BJ (cell line): ENCODE measurements at regions not wholly inside any gene's neighbourhood (a gene's known extent, or its start where the extent isn't known, plus 50 kb on each side); places are given as distances from the start of the nearest gene placed in this dataset.

Experiments used
- CTCF ChIA-PET: fragments of 350-600 bp; formaldehyde crosslinking; extraction: SDS; loops from one replicate; lab custom pipeline; 2021; ENCODE audit warnings: antibody characterized with exemption, inconsistent platforms; lab: Yijun Ruan, JAX
- POLR2A ChIA-PET: fragments of 300-600 bp; sonication (Branson Sonifier 250); formaldehyde crosslinking; extraction: SDS; loops from one replicate; lab custom pipeline; 2021; ENCODE audit warnings: antibody characterized with exemption; lab: Charles Lee
- DNase-seq: peaks from one replicate; pipeline ENCODE4 v3.0.0-alpha.2; 2011; ENCODE audit warnings: low read depth
- H3K27me3 ChIP-seq: 2 replicates; pipeline ENCODE4 v1.6.0; 2011; ENCODE audit warnings: low read length; ENCODE audit not compliant: control insufficient read depth, insufficient read depth
- H3K36me3 ChIP-seq: 2 replicates; pipeline ENCODE4 v1.5.1; 2011; ENCODE audit warnings: low read length; ENCODE audit not compliant: control insufficient read depth, insufficient read depth
- H3K4me3 ChIP-seq: 2 replicates; pipeline ENCODE4 v1.5.1; 2011; ENCODE audit warnings: low read depth, mild to moderate bottlenecking, control low read depth, low read length
- CTCF ChIP-seq: IDR thresholded peaks from 2 replicates; pipeline ENCODE4 v1.5.1; 2011; ENCODE audit warnings: low read depth, mild to moderate bottlenecking, control low read depth, inconsistent platforms, low read length, moderate library complexity; ENCODE audit not compliant: insufficient read depth

- Histone ChIP-seq H3K4me3 (no peak overlapping the region), H3K36me3 (no peaks in the 10 kb centered on the region), H3K27me3 (no peaks in the 10 kb centered on the region)
- DNase-seq, result no peak
- POLR2A ChIA-PET, result no interaction called here
- no peak for TF ChIP-seq CTCF
- CTCF ChIA-PET, result interaction anchor here (0.8 to 1.4 kb wide), 2 partner anchors 8 to 11 kb away, joined by 3 to 4 read pairs; no protein-coding TSS in a partner anchor
These were observed 107.6 kb upstream of the CPEB4 start for GRCh38 chr5:173780235-173781234.

DNA sequence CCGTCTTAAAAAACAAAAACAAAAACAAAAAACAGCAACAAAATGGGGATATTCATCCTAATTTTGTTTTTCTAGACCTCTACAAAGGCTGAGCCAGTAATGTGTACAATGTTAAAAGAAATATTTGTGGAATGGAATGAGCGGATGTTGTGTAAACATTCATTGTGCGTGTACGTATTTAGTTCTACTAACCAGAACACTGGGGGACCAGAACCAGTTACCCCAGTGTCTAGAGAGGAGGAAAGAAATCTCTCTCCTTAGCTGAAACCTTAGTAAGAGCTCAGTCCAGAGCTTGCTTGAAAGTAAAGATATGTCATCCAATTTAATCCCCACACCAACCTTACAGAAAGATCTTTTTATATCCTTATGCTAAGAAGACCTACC is 106.7 kb upstream of the CPEB4 start:
- no peak for DNase-seq
- Histone ChIP-seq H3K4me3 (no peak overlapping the region), H3K36me3 (no peaks in the 10 kb centered on the region), H3K27me3 (no peaks in the 10 kb centered on the region)
- TF ChIP-seq CTCF, result no peak
- CTCF ChIA-PET, result interaction anchor here (1.4 kb wide), 1 partner anchor 10 kb away, joined by 4 read pairs; no protein-coding TSS in a partner anchor
- POLR2A ChIA-PET, result no interaction called here

DNA sequence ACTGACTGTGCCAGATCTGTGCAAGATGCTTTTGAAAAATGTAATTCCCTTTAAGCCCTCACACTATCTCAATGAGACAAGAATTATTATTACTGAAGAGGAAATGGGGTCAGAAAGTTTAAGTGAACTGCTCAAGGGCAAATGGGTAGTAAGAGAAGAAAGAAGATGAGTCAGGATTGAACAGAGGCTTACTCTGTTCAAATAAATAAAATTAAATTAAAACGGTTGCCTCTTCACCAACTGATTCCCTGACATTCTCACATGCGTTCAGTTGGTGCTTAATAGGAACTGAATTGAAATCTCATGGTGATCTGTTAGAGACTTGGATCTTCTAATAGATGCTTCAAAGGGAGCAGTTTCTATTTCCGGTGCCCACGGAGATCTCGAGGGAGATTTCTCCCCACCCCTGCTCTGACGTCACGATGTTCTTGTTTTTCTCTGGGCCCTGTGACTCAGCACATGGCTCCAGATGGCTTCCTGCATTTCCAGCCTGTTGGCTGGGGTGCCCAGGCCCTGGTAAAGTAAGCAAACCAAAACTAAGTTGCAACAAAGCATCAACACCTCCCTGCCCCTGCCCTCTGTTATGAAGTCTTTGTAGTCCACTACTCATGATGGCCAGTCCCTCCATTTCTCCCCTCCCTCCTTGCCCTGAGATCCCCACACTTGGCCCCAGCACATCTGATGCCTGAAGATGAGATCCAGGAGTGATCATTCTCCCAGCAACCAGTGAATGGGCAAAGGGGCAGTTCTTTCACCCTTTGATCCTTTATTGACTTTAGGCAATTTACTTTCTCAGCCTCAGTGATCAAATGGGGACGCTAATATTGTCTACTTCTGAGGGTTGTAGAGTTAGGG is 106.1 kb upstream of the CPEB4 start:
- Histone ChIP-seq H3K27me3 (no peaks in the 10 kb centered on the region), H3K36me3 (no peaks in the 10 kb centered on the region), H3K4me3 (no peak overlapping the region)
- no peak for TF ChIP-seq CTCF
- DNase-seq, result peak; percentile 67
- ChIA-PET CTCF (interaction anchor here (1.4 kb wide), 1 partner anchor 9 kb away, joined by 4 read pairs; no protein-coding TSS in a partner anchor), POLR2A (no interaction called here)

DNA sequence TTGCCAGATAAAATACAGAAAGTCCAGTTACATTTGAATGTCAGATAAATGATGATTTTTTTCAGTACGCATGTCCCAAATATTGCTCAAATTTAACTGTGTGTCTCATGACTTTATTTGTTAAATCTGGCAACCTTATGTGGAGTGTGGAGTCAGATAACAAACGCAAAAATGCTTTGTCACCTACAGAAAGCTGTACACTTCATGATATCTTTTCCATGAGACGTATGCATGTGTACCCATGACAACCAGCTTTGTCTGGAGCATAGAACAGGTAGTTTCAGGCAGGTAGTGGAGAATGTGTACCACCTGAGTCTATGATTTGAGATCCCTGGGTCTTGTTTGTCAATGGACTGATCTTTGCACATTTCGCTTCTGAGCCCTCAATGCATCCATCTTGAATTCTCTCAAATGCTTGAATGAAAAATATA is 105.5 kb upstream of the CPEB4 start:
- Histone ChIP-seq H3K4me3 (no peak overlapping the region), H3K27me3 (no peaks in the 10 kb centered on the region), H3K36me3 (no peaks in the 10 kb centered on the region)
- POLR2A ChIA-PET, result no interaction called here
- CTCF ChIA-PET, result interaction anchor here (0.7 kb wide), 1 partner anchor 534 kb away, joined by 3 read pairs; no protein-coding TSS in a partner anchor
- TF ChIP-seq CTCF, result no peak
- DNase-seq, result no peak
